H54 (cell line): ENCODE measurements at regions not wholly inside any gene's neighbourhood (a gene's known extent, or its start where the extent isn't known, plus 50 kb on each side); places are given as distances from the start of the nearest gene placed in this dataset.

ENCODE experiments used
- DNase-seq: peaks from one replicate; pipeline ENCODE4 v3.0.0; 2011; ENCODE audit warnings: low spot score, mixed read lengths; ENCODE audit not compliant: insufficient read length
- FAIRE-seq: peaks from 3 replicates; lab custom pipeline; 2011; peaks lifted over from hg19 to GRCh38; lab: Jason Lieb, UNC
- POLR2A ChIP-seq: IDR thresholded peaks from 2 replicates; pipeline ENCODE4 v1.6.1; 2011; ENCODE audit warnings: low read depth, mild to moderate bottlenecking, low read length

GRCh38 chr11:92702037-92702804, 267.2 kb upstream of the MTNR1B start:
- DNase-seq: no peak
- TF ChIP-seq POLR2A: no peak

GRCh38 chr11:92702805-92703448, 266.5 kb upstream of the MTNR1B start:
- TF ChIP-seq POLR2A: no peak
- no peak for FAIRE-seq
- no peak for DNase-seq

More at GRCh38 chr11:92702037-92702804, 267.2 kb upstream of the MTNR1B start:
- no peak for FAIRE-seq

- DNase-seq: no peak
- no peak for FAIRE-seq
- no peak for TF ChIP-seq POLR2A
Measured at GRCh38 chr11:92703449-92703830, 266.0 kb upstream of the MTNR1B start.

GRCh38 chr11:92707173-92707619, 262.3 kb upstream of the MTNR1B start:
- no peak for TF ChIP-seq POLR2A
- FAIRE-seq (no peak), DNase-seq (no peak)

- no peak for TF ChIP-seq POLR2A
- DNase-seq (no peak), FAIRE-seq (no peak)
Measured at GRCh38 chr11:92707665-92708064, 261.8 kb upstream of the MTNR1B start.

- FAIRE-seq (no peak), DNase-seq (no peak)
- no peak for TF ChIP-seq POLR2A
Measured at GRCh38 chr11:92709329-92709728, 260.1 kb upstream of the MTNR1B start.

- no peak for FAIRE-seq
- TF ChIP-seq POLR2A: no peak
- no peak for DNase-seq
Measured at GRCh38 chr11:92711926-92712325, 257.5 kb upstream of the MTNR1B start.

GRCh38 chr11:92714111-92714510, 255.3 kb upstream of the MTNR1B start:
- DNase-seq (no peak), FAIRE-seq (no peak)
- TF ChIP-seq POLR2A: no peak

GRCh38 chr11:92717240-92717639, 252.2 kb upstream of the MTNR1B start:
- no peak for FAIRE-seq
- TF ChIP-seq POLR2A: no peak

GRCh38 chr11:92720385-92720784, 249.1 kb upstream of the MTNR1B start:
- DNase-seq (no peak), FAIRE-seq (no peak)
- no peak for TF ChIP-seq POLR2A

More at GRCh38 chr11:92717240-92717639, 252.2 kb upstream of the MTNR1B start:
- no peak for DNase-seq

GRCh38 chr11:92725352-92725751, 244.1 kb upstream of the MTNR1B start:
- TF ChIP-seq POLR2A: no peak
- DNase-seq (no peak), FAIRE-seq (no peak)

- DNase-seq (no peak), FAIRE-seq (no peak)
- no peak for TF ChIP-seq POLR2A
Measured at GRCh38 chr11:92727123-92727522, 242.3 kb upstream of the MTNR1B start.

GRCh38 chr11:92727769-92728168, 241.7 kb upstream of the MTNR1B start:
- no peak for FAIRE-seq
- no peak for DNase-seq
- no peak for TF ChIP-seq POLR2A

- DNase-seq (no peak), FAIRE-seq (no peak)
- TF ChIP-seq POLR2A: no peak
Measured at GRCh38 chr11:92728628-92729027, 240.8 kb upstream of the MTNR1B start.

GRCh38 chr11:92735039-92735438, 234.4 kb upstream of the MTNR1B start:
- FAIRE-seq: no peak
- no peak for DNase-seq
- TF ChIP-seq POLR2A: no peak
